HG02885 (cell line): ENCODE measurements at regions not wholly inside any gene's neighbourhood (a gene's known extent, or its start where the extent isn't known, plus 50 kb on each side); places are given as distances from the start of the nearest gene placed in this dataset.
"Not testable (repeated sequence)": the region's sequence is repeated elsewhere in the genome, so short reads cannot be mapped to it uniquely, and the experiment has no call there.

Source experiments
- ATAC-seq: cut with Tn5 transposase; IDR thresholded peaks from one replicate; pipeline ENCODE4 v1.9.1; 2021; ENCODE audit warnings: mild to moderate bottlenecking; ENCODE audit not compliant: unreplicated experiment, poor library complexity

GRCh38 chr3:106331636-106332035 lies 462.8 kb upstream of the CBLB start:
- ATAC-seq: no peak

GRCh38 chr3:106332129-106332528 lies 463.3 kb upstream of the CBLB start:
- ATAC-seq: no peak

- no peak for ATAC-seq
Measured at GRCh38 chr3:106332884-106333283, 464.1 kb upstream of the CBLB start.

- ATAC-seq: peak; percentile 46
Measured at GRCh38 chr3:106333911-106334618, 465.3 kb upstream of the CBLB start.

- ATAC-seq: no peak
Measured at GRCh38 chr3:106336619-106337018, 467.8 kb upstream of the CBLB start.

GRCh38 chr3:106337116-106337515 lies 468.3 kb upstream of the CBLB start:
- no peak for ATAC-seq

GRCh38 chr3:106338582-106339214 lies 469.9 kb upstream of the CBLB start:
- ATAC-seq: no peak

- no peak for ATAC-seq
Measured at GRCh38 chr3:106339551-106339950, 470.7 kb upstream of the CBLB start.

- ATAC-seq: no peak
Measured at GRCh38 chr3:106341087-106341486, 472.3 kb upstream of the CBLB start.

- no peak for ATAC-seq
Measured at GRCh38 chr3:106341586-106342162, 472.9 kb upstream of the CBLB start.

- ATAC-seq: no peak
Measured at GRCh38 chr3:106342386-106342785, 473.6 kb upstream of the CBLB start.

GRCh38 chr3:106343811-106344210 lies 475.0 kb upstream of the CBLB start:
- ATAC-seq: no peak

GRCh38 chr3:106345353-106346027 lies 476.7 kb upstream of the CBLB start:
- ATAC-seq: no peak

GRCh38 chr3:106347350-106347749 lies 478.5 kb upstream of the CBLB start:
- ATAC-seq: no peak

- ATAC-seq: no peak
Measured at GRCh38 chr3:106348139-106348690, 479.4 kb upstream of the CBLB start.

GRCh38 chr3:106349191-106349881 lies 480.5 kb upstream of the CBLB start:
- no peak for ATAC-seq

- no peak for ATAC-seq
Measured at GRCh38 chr3:106355873-106356272, 487.1 kb upstream of the CBLB start.

- no peak for ATAC-seq
Measured at GRCh38 chr3:106359692-106360091, 490.9 kb upstream of the CBLB start.

- ATAC-seq: not testable (repeated sequence)
Measured at GRCh38 chr3:106360901-106361300, 492.1 kb upstream of the CBLB start.

GRCh38 chr3:106364477-106364876 lies 495.7 kb upstream of the CBLB start:
- ATAC-seq: no peak
